H1 (cell line): ENCODE measurements at regions not wholly inside any gene's neighbourhood (a gene's known extent, or its start where the extent isn't known, plus 50 kb on each side); places are given as distances from the start of the nearest gene placed in this dataset.
A peak's percentile ranks its signal among the peaks of the same experiment; 100 is the strongest.

Experiments
- CTCF ChIA-PET: fragments of 300-600 bp; sonication (Branson Sonifier 250); formaldehyde crosslinking; loops from one replicate; lab custom pipeline; 2021; ENCODE audit not compliant: partially characterized antibody; lab: Charles Lee
- POLR2A ChIA-PET: fragments of 300-600 bp; sonication (Branson Sonifier 250); formaldehyde crosslinking; loops from one replicate; lab custom pipeline; 2021; ENCODE audit warnings: inconsistent platforms; ENCODE audit not compliant: partially characterized antibody; lab: Charles Lee
- DNase-seq, 2 experiments: peaks; one replicate each; pipeline versions ENCODE4 v3.0.0 to v3.0.0-alpha.2; 2010 to 2022; ENCODE audit warnings: low spot score in 2 of 2, low read depth in 1 of 2, mixed read lengths in 1 of 2
- FAIRE-seq: peaks from 2 replicates; lab custom pipeline; 2011; peaks lifted over from hg19 to GRCh38; lab: Jason Lieb, UNC
- H2AFZ ChIP-seq: 2 replicates; pipeline ENCODE4 v1.8.1; 2012; ENCODE audit warnings: low read length, inconsistent platforms
- H2AK5ac ChIP-seq: 2 replicates; pipeline ENCODE4 v1.6.1; 2013; ENCODE audit warnings: low read depth, low read length
- H2BK120ac ChIP-seq: replicated peaks from 2 replicates; pipeline ENCODE3; 2013; ENCODE audit warnings: low read depth, low read length, inconsistent platforms
- H2BK12ac ChIP-seq: 2 replicates; pipeline ENCODE4 v1.6.1; 2013; ENCODE audit warnings: low read depth, low read length
- H2BK15ac ChIP-seq: 2 replicates; pipeline ENCODE4 v1.6.1; 2013; ENCODE audit warnings: low read length
- H2BK20ac ChIP-seq: 2 replicates; pipeline ENCODE4 v1.6.1; 2013; ENCODE audit warnings: low read length
- H2BK5ac ChIP-seq: 2 replicates; pipeline ENCODE4 v1.6.1; 2013; ENCODE audit warnings: low read depth, low read length
- H3K14ac ChIP-seq: 2 replicates; pipeline ENCODE4 v1.6.1; 2013; ENCODE audit warnings: inconsistent platforms; ENCODE audit not compliant: insufficient read length
- H3K18ac ChIP-seq: 2 replicates; pipeline ENCODE4 v1.6.1; 2013; ENCODE audit warnings: low read length; ENCODE audit errors: extremely low read depth
- H3K23ac ChIP-seq: 2 replicates; pipeline ENCODE4 v1.6.1; 2013; ENCODE audit warnings: inconsistent platforms; ENCODE audit not compliant: insufficient read length
- H3K23me2 ChIP-seq: 2 replicates; pipeline ENCODE4 v1.6.1; 2013; ENCODE audit warnings: low read depth, low read length
- H3K27ac ChIP-seq: 2 replicates; pipeline ENCODE4 v1.6.1; 2011; ENCODE audit warnings: low read depth, low read length, inconsistent platforms
- H3K27me3 ChIP-seq, 4 experiments: replicated peaks in 1 of 4; 1 replicate in 1 of 4; 2 replicates in 3 of 4; pipeline versions ENCODE4 v1.6.1 to v1.8.1; 2011 to 2013; ENCODE audit warnings: low read length in 3 of 4, mild to moderate bottlenecking in 3 of 4, inconsistent platforms in 2 of 4, mixed read lengths in 2 of 4, moderate library complexity in 1 of 4; ENCODE audit not compliant: control insufficient read depth in 3 of 4, insufficient read depth in 3 of 4; ENCODE audit errors: extremely low read depth in 1 of 4
- H3K36me3 ChIP-seq, 4 experiments: 2 replicates each; pipeline versions ENCODE4 v1.6.1 to v1.8.1; 2011 to 2013; ENCODE audit warnings: mild to moderate bottlenecking in 4 of 4, low read length in 3 of 4, moderate library complexity in 2 of 4, control low read depth in 1 of 4, inconsistent platforms in 1 of 4; ENCODE audit not compliant: insufficient read depth in 4 of 4, control insufficient read depth in 2 of 4
- H3K4ac ChIP-seq: replicated peaks from 2 replicates; pipeline ENCODE3; 2013; ENCODE audit warnings: low read length, low read depth, mixed read lengths, inconsistent platforms; ENCODE audit not compliant: insufficient read length
- H3K4me1 ChIP-seq, 4 experiments: replicated peaks in 1 of 4; 1 replicate in 1 of 4; 2 replicates in 3 of 4; pipeline versions ENCODE4 v1.6.1 to v1.8.1; 2011 to 2013; ENCODE audit warnings: low read length in 3 of 4, inconsistent platforms in 2 of 4, mixed read lengths in 1 of 4; ENCODE audit not compliant: insufficient read depth in 4 of 4, control insufficient read depth in 3 of 4
- H3K4me2 ChIP-seq, 2 experiments: 2 replicates each; pipeline versions ENCODE4 v1.6.1 to v1.8.1; 2011 to 2013; ENCODE audit warnings: low read depth in 2 of 2, low read length in 2 of 2, control low read depth in 1 of 2, inconsistent platforms in 1 of 2, mild to moderate bottlenecking in 1 of 2; ENCODE audit not compliant: insufficient read depth in 1 of 2
- H3K4me3 ChIP-seq, 4 experiments: fragments of 200-600, 300-600 bp in 1 of 4; sonication (generic), shearing (Covaris generic), sonication (Bioruptor Twin) in 1 of 4; 2 replicates each; pipeline versions ENCODE4 v1.5.1 to v1.8.1; 2011 to 2016; ENCODE audit warnings: low read length in 4 of 4, low read depth in 3 of 4, control low read depth in 2 of 4, inconsistent platforms in 2 of 4, mild to moderate bottlenecking in 2 of 4, mixed read lengths in 1 of 4, moderate library complexity in 1 of 4; ENCODE audit not compliant: insufficient read depth in 2 of 4; ENCODE audit errors: extremely low read depth in 1 of 4
- H3K56ac ChIP-seq: replicated peaks from 2 replicates; pipeline ENCODE3; 2013; ENCODE audit warnings: low read depth, mild to moderate bottlenecking, mixed read lengths, low read length, inconsistent platforms; ENCODE audit not compliant: insufficient read length
- H3K79me1 ChIP-seq: 2 replicates; pipeline ENCODE4 v1.6.1; 2013; ENCODE audit warnings: low read depth, low read length, control low read depth
- H3K79me2 ChIP-seq, 2 experiments: 2 replicates each; pipeline versions ENCODE4 v1.6.1 to v1.8.1; 2012 to 2013; ENCODE audit warnings: low read length in 2 of 2, mild to moderate bottlenecking in 2 of 2, inconsistent platforms in 1 of 2; ENCODE audit not compliant: insufficient read depth in 2 of 2, control insufficient read depth in 1 of 2
- H3K9ac ChIP-seq, 4 experiments: replicated peaks in 1 of 4; 1 replicate in 1 of 4; 2 replicates in 3 of 4; pipeline versions ENCODE4 v1.6.1 to v1.8.1; 2011 to 2013; ENCODE audit warnings: low read depth in 3 of 4, low read length in 3 of 4, control low read depth in 2 of 4, mild to moderate bottlenecking in 2 of 4, moderate library complexity in 2 of 4, inconsistent platforms in 1 of 4; ENCODE audit errors: extremely low read depth in 1 of 4
- H3K9me3 ChIP-seq, 2 experiments: 2 replicates each; pipeline versions ENCODE4 v1.6.1 to v1.8.1; 2012 to 2013; ENCODE audit warnings: mild to moderate bottlenecking in 2 of 2, moderate library complexity in 2 of 2, control low read depth in 1 of 2, inconsistent platforms in 1 of 2, low read depth in 1 of 2, low read length in 1 of 2, mixed read lengths in 1 of 2; ENCODE audit not compliant: insufficient read depth in 2 of 2
- H4K20me1 ChIP-seq, 2 experiments: replicated peaks in 1 of 2; 2 replicates each; pipeline versions ENCODE3 to v1.8.1; 2011 to 2013; ENCODE audit warnings: inconsistent platforms in 2 of 2, low read length in 2 of 2, mild to moderate bottlenecking in 1 of 2; ENCODE audit not compliant: insufficient read depth in 2 of 2, control insufficient read depth in 1 of 2
- H4K5ac ChIP-seq: 2 replicates; pipeline ENCODE4 v1.6.1; 2013; ENCODE audit warnings: low read length, low read depth, mixed read lengths, inconsistent platforms; ENCODE audit not compliant: insufficient read length
- H4K8ac ChIP-seq: 2 replicates; pipeline ENCODE4 v1.8.0; 2013; ENCODE audit warnings: mild to moderate bottlenecking, moderate library complexity, low read length, inconsistent platforms; ENCODE audit not compliant: insufficient read depth; ENCODE audit errors: extremely low read depth
- H4K91ac ChIP-seq: replicated peaks from 2 replicates; pipeline ENCODE3; 2013; ENCODE audit warnings: low read length, mixed read lengths, inconsistent platforms; ENCODE audit not compliant: insufficient read length
- BACH1 ChIP-seq: IDR thresholded peaks from 2 replicates; pipeline ENCODE4 v1.6.1; 2012; ENCODE audit warnings: low read length, improper control_type of control experiment
- CEBPB ChIP-seq: IDR thresholded peaks from 2 replicates; pipeline ENCODE4 v1.6.1; 2012; ENCODE audit warnings: low read depth, low read length
- HDAC2 ChIP-seq, 2 experiments: fragments of 300-600 bp in 1 of 2; sonication (generic) in 1 of 2; IDR thresholded peaks; 2 replicates each; pipeline ENCODE4 v1.6.1; 2011 to 2012; ENCODE audit warnings: low read depth in 2 of 2, low read length in 2 of 2, mild to moderate bottlenecking in 2 of 2, moderate library complexity in 2 of 2, borderline replicate concordance in 1 of 2, inconsistent platforms in 1 of 2
- KDM5A ChIP-seq: fragments of 200-600 bp; IDR thresholded peaks from 2 replicates; pipeline ENCODE4 v1.7.1; 2012; ENCODE audit warnings: mild to moderate bottlenecking, low read length, inconsistent platforms, mixed read lengths
- NANOG ChIP-seq: IDR thresholded peaks from 2 replicates; pipeline ENCODE4 v1.6.1; 2011; ENCODE audit warnings: low read length, low read depth, mild to moderate bottlenecking, inconsistent platforms; ENCODE audit not compliant: insufficient read depth, poor library complexity, severe bottlenecking
- POU5F1 ChIP-seq: IDR thresholded peaks from 2 replicates; pipeline ENCODE4 v1.6.1; 2011; ENCODE audit warnings: low read depth, mild to moderate bottlenecking, low read length, moderate library complexity
- RAD21 ChIP-seq, 2 experiments: IDR thresholded peaks in 1 of 2; conservative IDR thresholded peaks in 1 of 2; 2 replicates each; pipeline ENCODE4 v1.6.1; 2011; ENCODE audit warnings: low read depth in 2 of 2, low read length in 2 of 2, improper control_type of control experiment in 1 of 2, inconsistent platforms in 1 of 2, mild to moderate bottlenecking in 1 of 2, moderate library complexity in 1 of 2
- SIRT6 ChIP-seq: IDR thresholded peaks from one replicate; pipeline ENCODE4 v1.7.1; 2012; ENCODE audit warnings: low read length, inconsistent platforms
- SP2 ChIP-seq: IDR thresholded peaks from 2 replicates; pipeline ENCODE4 v1.6.1; 2012; ENCODE audit warnings: mild to moderate bottlenecking, low read length, inconsistent platforms
- SP4 ChIP-seq: IDR thresholded peaks from 2 replicates; pipeline ENCODE4 v1.6.1; 2012; ENCODE audit warnings: low read length, inconsistent platforms
- SUZ12 ChIP-seq: fragments of 200-600 bp; sonication (generic); IDR thresholded peaks from 2 replicates; pipeline ENCODE4 v1.6.1; 2012; ENCODE audit warnings: mild to moderate bottlenecking, inconsistent platforms, low read length, moderate library complexity, mixed read lengths
- TAF1 ChIP-seq: IDR thresholded peaks from 2 replicates; pipeline ENCODE4 v1.6.1; 2011; ENCODE audit warnings: mild to moderate bottlenecking, low read depth, low read length
- TAF7 ChIP-seq: optimal IDR thresholded peaks from 2 replicates; pipeline ENCODE3; 2011; ENCODE audit warnings: low read depth, mild to moderate bottlenecking, inconsistent platforms, low read length, moderate library complexity, borderline replicate concordance
- WGBS, 2 experiments: shearing (Covaris generic) in 1 of 2; methylation state at CpG; one replicate each; pipeline versions ENCODE4 v1.1.6 to v1.1.7; 2013 to 2015; ENCODE audit warnings: low lambda C conversion rate in 2 of 2, mixed read lengths in 2 of 2, inconsistent platforms in 1 of 2, low coverage in 1 of 2, missing lambda C conversion rate in 1 of 2; ENCODE audit not compliant: insufficient replicate concordance in 2 of 2, insufficient coverage in 1 of 2, insufficient read length in 1 of 2; ENCODE audit errors: extremely low coverage in 1 of 2, missing lambda C conversion rate in 1 of 2; 5-methylcytosine and 5-hydroxymethylcytosine counted together
- TF ChIP-seq, protein P1 (sequence below): IDR thresholded peaks from 2 replicates; pipeline ENCODE4 v1.6.1; 2012; ENCODE audit warnings: low read length, inconsistent platforms

- no peaks in the 10 kb centered on the region for H3K23me2 ChIP-seq
- H3K27ac ChIP-seq: no peak overlapping the region
- H3K4me2 ChIP-seq: no peak overlapping the region
- no peak overlapping the region for H3K23ac ChIP-seq
- H2BK12ac ChIP-seq: no peak overlapping the region
- POLR2A ChIA-PET: no interaction called here
- FAIRE-seq (no peak), DNase-seq (peak in 1 of 2 experiments; percentile 26)
- no peak overlapping the region for H2BK120ac ChIP-seq
- no peak overlapping the region for H3K14ac ChIP-seq
- CTCF ChIA-PET: interaction anchor here (1.1 kb wide), 1 partner anchor 14 kb away, joined by 3 read pairs; no protein-coding TSS in a partner anchor
- no peak overlapping the region for H3K4ac ChIP-seq
- no peaks in the 10 kb centered on the region for H3K79me1 ChIP-seq
- H2BK5ac ChIP-seq: no peak overlapping the region
- H3K79me2 ChIP-seq: no peaks in the 10 kb centered on the region; a peak in 1 of 4 replicates
- no peak overlapping the region for H3K9ac ChIP-seq
- H3K4me1 ChIP-seq: no peaks in the 10 kb centered on the region
- no peak overlapping the region for H4K8ac ChIP-seq
- no peak overlapping the region for H2BK20ac ChIP-seq
- H3K27me3 ChIP-seq: no peaks in the 10 kb centered on the region
- H3K36me3 ChIP-seq: no peaks in the 10 kb centered on the region
- H2AFZ ChIP-seq: no peak overlapping the region
- H3K18ac ChIP-seq: no peak overlapping the region
- no peak overlapping the region for H3K4me3 ChIP-seq
- no peaks in the 10 kb centered on the region for H3K9me3 ChIP-seq
- H4K5ac ChIP-seq: no peak overlapping the region
- WGBS, 2 experiments: 86% methylated on average over 8 of the region's 8 CpGs; no CpG with 5 or more reads in 1 of the 2 experiments
- H4K20me1 ChIP-seq: no peaks in the 10 kb centered on the region
- H2BK15ac ChIP-seq: no peak overlapping the region
- H4K91ac ChIP-seq: no peak overlapping the region
- H3K56ac ChIP-seq: no peak overlapping the region
- no peak overlapping the region for H2AK5ac ChIP-seq
- TF ChIP-seq RAD21 (IDR thresholded peaks at IDR 0.05 in 1 of 2, conservative IDR thresholded peaks at IDR 0.05 in 1 of 2; ENCODE audit: low read depth in 2 of 2, low read length in 2 of 2) (no peak), NANOG (no peak), SIRT6 (no peak), BACH1 (no peak), TAF1 (no peak), HDAC2 (IDR thresholded peaks at IDR 0.05; ENCODE audit: borderline replicate concordance in 1 of 2, low read depth in 2 of 2, low read length in 2 of 2) (no peak), TAF7 (no peak), POU5F1 (no peak), SUZ12 (no peak), SP4 (no peak), KDM5A (no peak), CEBPB (no peak), SP2 (no peak)
- TF ChIP-seq, protein P1, sequence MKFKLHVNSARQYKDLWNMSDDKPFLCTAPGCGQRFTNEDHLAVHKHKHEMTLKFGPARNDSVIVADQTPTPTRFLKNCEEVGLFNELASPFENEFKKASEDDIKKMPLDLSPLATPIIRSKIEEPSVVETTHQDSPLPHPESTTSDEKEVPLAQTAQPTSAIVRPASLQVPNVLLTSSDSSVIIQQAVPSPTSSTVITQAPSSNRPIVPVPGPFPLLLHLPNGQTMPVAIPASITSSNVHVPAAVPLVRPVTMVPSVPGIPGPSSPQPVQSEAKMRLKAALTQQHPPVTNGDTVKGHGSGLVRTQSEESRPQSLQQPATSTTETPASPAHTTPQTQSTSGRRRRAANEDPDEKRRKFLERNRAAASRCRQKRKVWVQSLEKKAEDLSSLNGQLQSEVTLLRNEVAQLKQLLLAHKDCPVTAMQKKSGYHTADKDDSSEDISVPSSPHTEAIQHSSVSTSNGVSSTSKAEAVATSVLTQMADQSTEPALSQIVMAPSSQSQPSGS: no peak
These were observed 184.7 kb upstream of the GDF10 start for GRCh38 chr10:47115322-47115721.
